HG03565 (cell line): ENCODE measurements at regions not wholly inside any gene's neighbourhood (a gene's known extent, or its start where the extent isn't known, plus 50 kb on each side); places are given as distances from the start of the nearest gene placed in this dataset.

Experiments
- ATAC-seq: cut with Tn5 transposase; IDR thresholded peaks from one replicate; pipeline ENCODE4 v1.9.1; 2021; ENCODE audit warnings: mild to moderate bottlenecking, moderate library complexity; ENCODE audit not compliant: unreplicated experiment

DNA sequence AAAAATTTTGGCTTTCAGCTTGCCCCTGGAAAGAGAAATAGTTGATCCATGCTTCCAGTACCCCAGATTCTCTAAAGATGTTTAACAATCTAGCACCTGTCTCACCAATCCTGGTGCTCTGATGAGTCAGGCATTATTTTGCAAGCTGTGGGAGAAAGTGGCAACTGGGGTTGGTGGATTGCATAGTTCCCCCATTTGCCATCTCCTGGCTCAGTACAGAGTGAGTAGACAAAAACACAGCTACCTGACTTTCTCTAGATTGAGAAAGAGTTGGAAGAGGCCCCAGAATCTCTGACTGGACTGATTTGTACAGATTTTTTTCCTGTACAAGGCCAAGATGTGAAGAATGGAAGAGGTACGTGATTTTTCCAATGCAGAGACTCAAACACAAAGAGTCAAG is 75.1 kb upstream of the NEGR1 start:
- no peak for ATAC-seq

DNA sequence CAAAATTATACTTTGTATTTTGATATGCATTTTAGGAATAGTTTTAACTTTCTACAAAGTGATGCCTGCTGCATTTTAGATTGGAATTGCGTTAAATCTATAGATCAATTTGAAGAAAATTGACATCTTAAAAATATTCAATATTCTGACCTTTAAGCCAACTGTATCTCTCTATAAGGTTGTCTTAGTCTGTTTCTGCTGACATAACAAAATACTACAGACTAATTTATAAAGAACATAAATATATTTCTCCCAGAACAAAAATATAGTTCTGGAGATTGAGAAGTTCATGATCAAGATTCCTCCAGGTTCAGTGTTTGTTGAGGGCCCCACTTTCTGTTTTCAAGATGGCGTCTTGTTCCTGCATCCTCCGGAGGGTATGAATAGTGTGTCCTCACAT is 73.6 kb upstream of the NEGR1 start:
- no peak for ATAC-seq

DNA sequence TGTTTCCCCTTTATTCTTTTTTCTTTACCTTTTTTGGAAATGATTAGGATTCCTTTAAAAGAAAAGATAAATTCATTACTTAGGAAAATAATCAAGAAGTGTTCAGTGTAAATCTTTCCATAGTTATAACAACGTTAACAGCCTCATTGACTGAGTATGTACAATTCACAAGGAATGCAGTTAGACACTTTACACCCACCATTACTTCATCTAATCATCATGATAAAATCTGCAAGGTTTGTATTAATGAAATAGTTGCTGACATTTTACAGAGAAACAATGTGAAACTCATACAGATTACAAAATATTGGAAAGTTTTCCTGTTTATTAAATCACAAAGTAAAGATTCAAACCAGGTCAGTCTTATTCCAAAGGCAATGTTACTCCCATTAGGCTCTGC is 59.3 kb upstream of the NEGR1 start:
- ATAC-seq = no peak

DNA sequence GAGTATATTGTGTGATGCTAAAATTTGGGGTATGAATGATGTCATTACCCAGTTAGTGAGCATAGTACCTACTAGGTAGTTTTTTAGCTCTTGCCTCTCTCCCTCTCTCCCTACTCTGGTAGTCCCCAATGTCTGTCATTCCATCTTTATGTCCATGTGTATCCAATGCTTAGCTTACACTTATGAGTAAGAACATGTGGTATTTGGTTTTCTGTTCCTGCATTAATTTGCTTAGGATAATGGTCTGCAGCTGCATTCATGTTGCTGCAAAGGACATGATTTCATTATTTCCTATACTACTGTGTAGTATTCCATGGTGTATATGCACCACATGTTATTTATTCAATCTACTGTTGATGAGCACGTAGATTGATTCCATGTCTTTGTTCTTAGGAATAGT is 54.4 kb upstream of the NEGR1 start:
- no peak for ATAC-seq
